A673 (cell line): ENCODE measurements at regions not wholly inside any gene's neighbourhood (a gene's known extent, or its start where the extent isn't known, plus 50 kb on each side); places are given as distances from the start of the nearest gene placed in this dataset.

Source experiments
- BruUV-seq: library from RNA; stranded (reverse); fragments of 400-500 nt; replicated peaks from 2 replicates; lab custom pipeline; 2021; lab: Mats Ljungman, UMichigan
- CTCF ChIA-PET: fragments of 300-600 bp; sonication (Branson Sonifier 250); formaldehyde crosslinking; loops from one replicate; lab custom pipeline; 2022; ENCODE audit warnings: antibody characterized with exemption; lab: Charles Lee
- POLR2A ChIA-PET: fragments of 300-600 bp; sonication (Branson Sonifier 250); formaldehyde crosslinking; loops from one replicate; lab custom pipeline; 2022; ENCODE audit warnings: antibody characterized with exemption; ENCODE audit not compliant: low non-redundant PET; lab: Charles Lee
- DNase-seq: peaks from one replicate; pipeline ENCODE4 v3.0.0-alpha.2; 2015; ENCODE audit warnings: low spot score
- H3K27ac ChIP-seq: fragments of 200-600 bp; sonication (generic); 2 replicates; pipeline ENCODE4 v1.5.1; 2016; ENCODE audit warnings: mixed run types, low read depth, mild to moderate bottlenecking, mixed read lengths, antibody characterized with exemption, low read length; ENCODE audit not compliant: poor library complexity, severe bottlenecking
- H3K27me3 ChIP-seq: fragments of 200-600 bp; sonication (generic); replicated peaks from 2 replicates; pipeline ENCODE4 v1.6.1; 2017; ENCODE audit warnings: mixed run types, low read depth, mild to moderate bottlenecking, mixed read lengths, antibody characterized with exemption, low read length; ENCODE audit not compliant: insufficient read depth, poor library complexity
- H3K36me3 ChIP-seq: fragments of 200-600 bp; sonication (generic); 2 replicates; pipeline ENCODE4 v1.6.1; 2016; ENCODE audit warnings: mixed run types, mild to moderate bottlenecking, mixed read lengths, antibody characterized with exemption, low read length; ENCODE audit not compliant: insufficient read depth, poor library complexity, severe bottlenecking
- H3K4me1 ChIP-seq: fragments of 200-600 bp; sonication (generic); 2 replicates; pipeline ENCODE4 v1.6.1; 2017; ENCODE audit warnings: mixed run types, mild to moderate bottlenecking, mixed read lengths, antibody characterized with exemption, low read length; ENCODE audit not compliant: insufficient read depth, poor library complexity, severe bottlenecking
- H3K4me3 ChIP-seq: fragments of 200-600 bp; sonication (generic); 2 replicates; pipeline ENCODE4 v1.5.1; 2016; ENCODE audit warnings: low read depth, mixed run types, mild to moderate bottlenecking, mixed read lengths, low read length; ENCODE audit not compliant: poor library complexity, severe bottlenecking
- H3K9me3 ChIP-seq: fragments of 200-600 bp; sonication (generic); 2 replicates; pipeline ENCODE4 v1.6.1; 2016; ENCODE audit warnings: mixed run types, low read depth, mild to moderate bottlenecking, mixed read lengths, antibody characterized with exemption, low read length; ENCODE audit not compliant: poor library complexity, severe bottlenecking
- CTCF ChIP-seq: fragments of 300-800, 200-600 bp; sonication (generic); conservative IDR thresholded peaks from 2 replicates; pipeline ENCODE4 v1.5.1; 2017; ENCODE audit warnings: low read depth, mild to moderate bottlenecking, antibody characterized with exemption, low read length, moderate library complexity, mixed read lengths
- EZH2 ChIP-seq: fragments of 200-600 bp; sonication (generic); IDR thresholded peaks from 2 replicates; pipeline ENCODE4 v1.6.1; 2017; ENCODE audit warnings: borderline replicate concordance, low read depth, mild to moderate bottlenecking, mixed read lengths, antibody characterized with exemption, low read length; ENCODE audit not compliant: poor library complexity, severe bottlenecking
- intact Hi-C: fragments of 100-400 bp; cut with micrococcal nuclease; formaldehyde crosslinking; loops from one replicate; pipeline ENCODE4 v1.10.0; 2022; ENCODE audit not compliant: unreplicated experiment

GRCh38 chr10:21217748-21218367 lies 307.6 kb downstream of the SKIDA1 start:
- no peak overlapping the region for H3K4me3 ChIP-seq
- CTCF ChIA-PET: no interaction called here

GRCh38 chr10:21217107-21217506 lies 308.4 kb downstream of the SKIDA1 start:
- H3K4me1 ChIP-seq: no peaks in the 10 kb centered on the region
- H3K36me3 ChIP-seq: no peaks in the 10 kb centered on the region
- no peak for DNase-seq
- no peak for TF ChIP-seq EZH2
- TF ChIP-seq CTCF: no peak
- BruUV-seq: no TSS peak
- H3K4me3 ChIP-seq: no peak overlapping the region
- intact Hi-C loops: no loop called here
- ChIA-PET CTCF (no interaction called here), POLR2A (no interaction called here)
- H3K27me3 ChIP-seq: no peaks in the 10 kb centered on the region
- no peak overlapping the region for H3K27ac ChIP-seq
- peaks cover 4% of the 10 kb centered on the region for H3K9me3 ChIP-seq

More at GRCh38 chr10:21217748-21218367, 307.6 kb downstream of the SKIDA1 start:
- peaks cover 4% of the 10 kb centered on the region for H3K9me3 ChIP-seq
- POLR2A ChIA-PET: interaction anchor here (0.6 kb wide), 1 partner anchor 403 kb away, joined by 7 read pairs; no protein-coding TSS in a partner anchor
- no peak overlapping the region for H3K27ac ChIP-seq
- H3K27me3 ChIP-seq: no peaks in the 10 kb centered on the region
- DNase-seq: no peak
- TF ChIP-seq CTCF (no peak), EZH2 (no peak)
- no TSS peak for BruUV-seq
- no peaks in the 10 kb centered on the region for H3K36me3 ChIP-seq
- no peaks in the 10 kb centered on the region for H3K4me1 ChIP-seq
- intact Hi-C loops: no loop called here

GRCh38 chr10:21214329-21214728 lies 311.2 kb downstream of the SKIDA1 start:
- no peak for TF ChIP-seq CTCF
- no peak for TF ChIP-seq EZH2
- ChIA-PET CTCF (no interaction called here), POLR2A (no interaction called here)
- no peak overlapping the region for H3K27ac ChIP-seq
- no TSS peak for BruUV-seq
- H3K36me3 ChIP-seq: no peaks in the 10 kb centered on the region
- H3K9me3 ChIP-seq: peaks cover 2% of the 10 kb centered on the region
- H3K4me3 ChIP-seq: no peak overlapping the region
- intact Hi-C loops: no loop called here
- no peaks in the 10 kb centered on the region for H3K27me3 ChIP-seq
- H3K4me1 ChIP-seq: no peaks in the 10 kb centered on the region
- no peak for DNase-seq
